Ovary (tissue), 7 donors: ENCODE measurements at regions not wholly inside any gene's neighbourhood (a gene's known extent, or its start where the extent isn't known, plus 50 kb on each side); places are given as distances from the start of the nearest gene placed in this dataset.

ENCODE experiments used
- DNase-seq, 5 donors: peaks; one replicate each; pipeline ENCODE4 v3.0.0-alpha.2; 2019 to 2020
- H3K27ac ChIP-seq, 2 donors: fragments of 200-600 bp; one replicate each; pipeline versions ENCODE4 v1.5.1 to v1.8.0; 2019 to 2022
- H3K27me3 ChIP-seq: fragments of 200-600 bp; one replicate; pipeline ENCODE4 v1.8.0; 2022
- H3K36me3 ChIP-seq: fragments of 200-600 bp; sonication (generic); one replicate; pipeline ENCODE4 v1.5.1; 2019
- H3K4me1 ChIP-seq: one replicate; pipeline ENCODE4 v1.8.1; 2013; ENCODE audit warnings: mild to moderate bottlenecking, moderate library complexity; ENCODE audit not compliant: insufficient read depth
- H3K4me3 ChIP-seq: fragments of 200-600 bp; sonication (generic); one replicate; pipeline ENCODE4 v1.5.1; 2017
- H3K9me3 ChIP-seq, 2 donors: fragments of 200-600 bp in 1 of 2; sonication (generic) in 1 of 2; one replicate each; pipeline versions ENCODE4 v1.5.1 to v1.8.1; 2013 to 2019; ENCODE audit warnings: mild to moderate bottlenecking in 1 of 2, moderate library complexity in 1 of 2
- CTCF ChIP-seq, 3 donors: fragments of 450-650 bp in 2 of 3; fragments of 200-600 bp in 1 of 3; IDR thresholded peaks; one replicate each; pipeline versions ENCODE4 v1.5.1 to v1.8.0; 2016 to 2022; ENCODE audit warnings: antibody characterized with exemption in 3 of 3, mild to moderate bottlenecking in 1 of 3
- EP300 ChIP-seq: sonication (generic); formaldehyde crosslinking; IDR thresholded peaks from one replicate; pipeline ENCODE4 v1.6.1; 2017; ENCODE audit warnings: antibody characterized with exemption
- POLR2A ChIP-seq: fragments of 450-650 bp; IDR thresholded peaks from one replicate; pipeline ENCODE4 v1.6.1; 2017; ENCODE audit warnings: antibody characterized with exemption, mild to moderate bottlenecking, moderate library complexity
- WGBS, 3 donors: extraction: QIAGEN DNeasy Blood & Tissue Kit in 1 of 3; methylation state at CpG; one replicate each; pipeline versions ENCODE4 v1.1.5 to v1.1.7; 2013 to 2017; 5-methylcytosine and 5-hydroxymethylcytosine counted together
- intact Hi-C, 4 donors: fragments of 100-400 bp; cut with DNase I; formaldehyde crosslinking; loops; one replicate each; pipeline versions ENCODE4 v1.11.0 to v1.15.1; 2022 to 2023
- donor health status: DM: no; HTN: no; CAD: no; lungs with moderate emphysema.
- donor health status: DM: no; HTN: no; CAD: no.
- donor health status: Bipolar disorder and iron deficiency.
- donor health status: DM: no; HTN: no; CAD: no.
- donor health status: DM: yes; HTN: yes; CAD: no.

GRCh38 chr18:1350931-1351450, 446.3 kb downstream of the ADCYAP1 start:
- Histone ChIP-seq H3K27ac (no peak overlapping the region), H3K4me1 (no peaks in the 10 kb centered on the region), H3K27me3 (no peaks in the 10 kb centered on the region), H3K36me3 (no peaks in the 10 kb centered on the region), H3K4me3 (no peak overlapping the region), H3K9me3 (no peaks in the 10 kb centered on the region)
- 55 to 69% (median 63%) methylated on average over 4 of the region's 4 CpGs for WGBS, 3 donors
- DNase-seq = no peak
- intact Hi-C loops = no loop called here
- TF ChIP-seq EP300 (no peak), POLR2A (no peak), CTCF (IDR thresholded peaks at IDR 0.05) (no peak)

- TF ChIP-seq EP300 (no peak), CTCF (IDR thresholded peaks at IDR 0.05) (no peak)
- intact Hi-C loops = no loop called here
- H3K4me1 ChIP-seq = no peaks in the 10 kb centered on the region
- DNase-seq = no peak
- H3K27me3 ChIP-seq = no peaks in the 10 kb centered on the region
- H3K36me3 ChIP-seq = no peaks in the 10 kb centered on the region
- no peak overlapping the region for H3K4me3 ChIP-seq
- no peak overlapping the region for H3K27ac ChIP-seq
- H3K9me3 ChIP-seq = no peaks in the 10 kb centered on the region
These were observed 448.4 kb downstream of the ADCYAP1 start for GRCh38 chr18:1353025-1353424.

GRCh38 chr18:1357724-1358123, 453.1 kb downstream of the ADCYAP1 start:
- intact Hi-C loops = no loop called here
- WGBS, 3 donors = 80 to 82% (median 82%) methylated on average over 2 of the region's 2 CpGs
- H3K27me3 ChIP-seq = no peaks in the 10 kb centered on the region
- H3K4me1 ChIP-seq = no peaks in the 10 kb centered on the region
- TF ChIP-seq EP300 (no peak), POLR2A (no peak), CTCF (IDR thresholded peaks at IDR 0.05) (no peak)
- no peak overlapping the region for H3K27ac ChIP-seq
- no peaks in the 10 kb centered on the region for H3K36me3 ChIP-seq
- H3K4me3 ChIP-seq = no peak overlapping the region
- DNase-seq = no peak
- no peaks in the 10 kb centered on the region for H3K9me3 ChIP-seq

- no peak for TF ChIP-seq CTCF (IDR thresholded peaks at IDR 0.05)
- TF ChIP-seq POLR2A = no peak
- no peak for TF ChIP-seq EP300
- H3K36me3 ChIP-seq = no peaks in the 10 kb centered on the region
These were observed 457.3 kb downstream of the ADCYAP1 start for GRCh38 chr18:1361936-1362335.

GRCh38 chr18:1370552-1370951, 465.9 kb downstream of the ADCYAP1 start:
- H3K27me3 ChIP-seq = no peaks in the 10 kb centered on the region
- no peak overlapping the region for H3K4me3 ChIP-seq
- no peaks in the 10 kb centered on the region for H3K36me3 ChIP-seq
- H3K9me3 ChIP-seq = no peaks in the 10 kb centered on the region
- H3K27ac ChIP-seq = no peak overlapping the region
- WGBS, 3 donors = 92 to 95% (median 93%) methylated on average over 6 of the region's 6 CpGs
- DNase-seq = no peak
- no peak for TF ChIP-seq POLR2A
- TF ChIP-seq EP300 = no peak
- no peak for TF ChIP-seq CTCF (IDR thresholded peaks at IDR 0.05)
- intact Hi-C loops = no loop called here
- no peaks in the 10 kb centered on the region for H3K4me1 ChIP-seq

More at GRCh38 chr18:1361936-1362335, 457.3 kb downstream of the ADCYAP1 start:
- no peak for DNase-seq
- intact Hi-C loops = no loop called here
- Histone ChIP-seq H3K9me3 (no peaks in the 10 kb centered on the region), H3K27ac (no peak overlapping the region), H3K4me1 (no peaks in the 10 kb centered on the region), H3K27me3 (no peaks in the 10 kb centered on the region), H3K4me3 (no peak overlapping the region)
- 65 to 76% (median 75%) methylated on average over 3 of the region's 3 CpGs for WGBS, 3 donors
